Activated T-cell treated with anti-CD3 and anti-CD28 coated beads, Interleukin-2, amount 50 U/mL, for 72 hours (primary cell): ENCODE measurements at regions not wholly inside any gene's neighbourhood (a gene's known extent, or its start where the extent isn't known, plus 50 kb on each side); places are given as distances from the start of the nearest gene placed in this dataset.

Experiments
- ATAC-seq, 2 donors: fragments of 150-1000 bp; cut with Tn5 transposase; replicated peaks in 1 of 2; 2 replicates each; pipeline ENCODE4 v1.10.0; 2021; ENCODE audit warnings: moderate library complexity in 2 of 2, mild to moderate bottlenecking in 1 of 2
- DNase-seq, 2 donors: peaks; one replicate each; pipeline ENCODE4 v3.0.0; 2021 to 2022; ENCODE audit warnings: mixed read lengths in 1 of 2
- H3K27ac Mint-ChIP-seq: one replicate; pipeline ENCODE4 v1.8.0; 2022; ENCODE audit warnings: mild to moderate bottlenecking, moderate library complexity, mixed read lengths
- H3K27me3 Mint-ChIP-seq: one replicate; pipeline ENCODE4 v1.8.0; 2022; ENCODE audit warnings: low read depth, mixed read lengths
- H3K36me3 Mint-ChIP-seq, 2 donors: one replicate each; pipeline ENCODE4 v1.8.0; 2022; ENCODE audit warnings: mixed read lengths in 2 of 2, mild to moderate bottlenecking in 1 of 2; ENCODE audit not compliant: insufficient read depth in 2 of 2
- H3K4me1 Mint-ChIP-seq: one replicate; pipeline ENCODE4 v1.8.0; 2022; ENCODE audit warnings: low read depth, mixed read lengths
- H3K4me3 Mint-ChIP-seq, 2 donors: one replicate each; pipeline ENCODE4 v1.8.0; 2022; ENCODE audit warnings: mild to moderate bottlenecking in 2 of 2, mixed read lengths in 2 of 2, moderate library complexity in 2 of 2
- H3K9me3 Mint-ChIP-seq, 2 donors: one replicate each; pipeline ENCODE4 v1.8.0; 2022; ENCODE audit warnings: mixed read lengths in 2 of 2

DNA sequence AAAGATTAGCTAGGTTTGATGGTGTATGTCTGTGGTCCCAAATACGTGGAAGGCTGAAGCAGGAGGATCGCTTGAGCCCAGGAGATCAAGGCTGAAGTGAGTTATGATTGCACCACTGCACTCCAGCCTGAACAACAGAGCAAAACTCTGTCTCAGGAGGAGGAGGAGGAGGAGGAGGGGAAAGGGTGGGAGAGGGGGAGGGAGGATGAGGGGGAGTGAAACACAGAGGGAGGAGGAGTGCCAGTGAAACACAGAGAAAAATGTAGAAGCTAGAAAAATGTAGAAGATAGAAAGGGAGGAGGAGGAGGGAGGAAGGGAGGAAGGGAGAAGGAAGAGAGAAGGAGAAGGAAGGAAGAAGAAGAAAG, 387.5 kb downstream of the MTX2 start:
- no peaks in the 10 kb centered on the region for H3K36me3 Mint-ChIP-seq
- H3K4me3 Mint-ChIP-seq: no peak overlapping the region
- DNase-seq: no peak
- H3K9me3 Mint-ChIP-seq: no peaks in the 10 kb centered on the region
- H3K27me3 Mint-ChIP-seq: peaks cover 54% of the 10 kb centered on the region
- peaks cover 20% of the 10 kb centered on the region for H3K4me1 Mint-ChIP-seq
- H3K27ac Mint-ChIP-seq: no peak overlapping the region
- ATAC-seq: no peak

DNA sequence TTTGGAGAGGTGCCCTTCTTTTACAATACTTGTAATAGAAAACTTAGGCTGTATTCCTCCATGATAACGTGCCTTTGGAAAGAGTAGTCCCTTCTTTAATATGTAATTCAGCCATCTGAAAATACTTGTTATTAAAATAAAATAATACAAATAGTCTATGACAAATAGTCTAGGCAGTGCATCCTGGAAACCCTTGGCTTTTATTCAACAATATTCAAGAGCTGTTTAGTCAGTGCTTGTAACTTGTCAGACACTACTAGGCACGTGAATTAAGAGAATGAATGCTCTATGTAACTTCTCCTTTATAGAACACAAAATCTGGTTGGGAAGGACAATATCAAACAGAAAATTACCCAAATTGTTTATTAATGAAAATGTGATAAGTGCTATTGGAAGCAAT, 388.2 kb downstream of the MTX2 start:
- no peak for ATAC-seq
- no peaks in the 10 kb centered on the region for H3K36me3 Mint-ChIP-seq
- peaks cover 17% of the 10 kb centered on the region for H3K4me1 Mint-ChIP-seq
- H3K4me3 Mint-ChIP-seq: no peak overlapping the region
- H3K27me3 Mint-ChIP-seq: peaks cover 50% of the 10 kb centered on the region
- H3K9me3 Mint-ChIP-seq: no peaks in the 10 kb centered on the region
- DNase-seq: no peak
- no peak overlapping the region for H3K27ac Mint-ChIP-seq

DNA sequence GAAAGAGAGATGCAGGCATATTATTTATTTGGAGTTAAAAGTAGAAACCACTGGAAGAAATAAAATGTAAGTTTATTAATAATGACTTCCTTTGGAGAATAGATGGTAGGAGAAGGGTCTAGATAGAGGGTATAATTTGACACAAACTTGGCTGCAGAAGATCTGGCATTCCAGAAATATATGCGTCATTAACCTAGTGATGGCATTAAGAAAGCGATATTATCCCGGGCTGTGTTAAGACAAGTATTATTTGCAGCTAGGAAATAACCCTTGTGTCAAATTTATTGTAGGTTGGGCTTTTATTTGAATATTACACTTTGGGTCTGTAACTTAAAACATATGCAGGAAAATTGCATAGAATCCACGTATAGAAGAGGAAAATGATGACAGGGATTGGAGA, 389.5 kb downstream of the MTX2 start:
- Mint-ChIP-seq H3K9me3 (no peaks in the 10 kb centered on the region), H3K4me3 (no peak overlapping the region), H3K4me1 (peaks cover 4% of the 10 kb centered on the region), H3K27ac (no peak overlapping the region), H3K27me3 (peaks cover 50% of the 10 kb centered on the region), H3K36me3 (no peaks in the 10 kb centered on the region)
- DNase-seq: no peak
- no peak for ATAC-seq

DNA sequence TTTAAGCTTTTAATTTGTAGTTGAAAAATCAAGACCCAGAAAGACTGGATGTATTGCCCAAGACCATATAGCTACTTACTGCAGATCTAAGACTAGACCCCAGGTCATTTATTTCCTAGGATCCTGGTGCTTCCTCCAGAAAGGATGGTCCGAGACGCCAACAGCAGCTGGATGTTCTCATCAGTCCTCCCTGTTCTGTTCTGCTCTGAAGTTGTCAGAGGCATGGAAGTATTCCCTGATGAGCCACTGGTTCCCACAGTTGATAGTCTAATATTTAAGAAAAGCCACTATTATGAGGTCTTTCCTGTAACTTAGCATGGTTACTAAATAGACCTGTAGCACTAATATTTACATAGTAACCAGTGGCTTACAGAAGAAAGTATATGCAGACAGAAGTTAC, 393.5 kb downstream of the MTX2 start:
- H3K36me3 Mint-ChIP-seq: no peaks in the 10 kb centered on the region
- peaks cover 41% of the 10 kb centered on the region for H3K27me3 Mint-ChIP-seq
- no peaks in the 10 kb centered on the region for H3K4me1 Mint-ChIP-seq
- no peak overlapping the region for H3K27ac Mint-ChIP-seq
- no peak for ATAC-seq
- DNase-seq: no peak
- no peaks in the 10 kb centered on the region for H3K9me3 Mint-ChIP-seq
- H3K4me3 Mint-ChIP-seq: no peak overlapping the region

DNA sequence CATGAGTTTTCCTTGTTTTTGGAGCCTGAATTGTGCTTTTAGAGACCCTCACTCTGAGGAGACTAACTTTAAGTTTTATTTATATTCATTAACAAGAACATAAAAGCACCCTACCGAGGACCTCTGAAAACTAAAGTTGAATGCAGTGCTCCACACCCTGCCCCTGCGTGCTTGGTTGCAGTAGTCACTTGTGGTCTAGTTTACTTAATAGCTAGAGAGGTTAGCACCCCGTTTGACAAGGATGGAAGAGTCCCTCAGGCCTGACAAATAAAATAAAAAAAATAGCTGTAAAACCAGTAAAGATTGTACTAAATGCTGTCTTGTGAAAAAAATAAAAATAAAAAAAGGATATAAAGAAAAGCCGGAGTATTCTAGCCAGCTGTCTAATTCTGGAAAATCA, 395.2 kb downstream of the MTX2 start:
- ATAC-seq: no peak
- H3K9me3 Mint-ChIP-seq: no peaks in the 10 kb centered on the region
- H3K36me3 Mint-ChIP-seq: no peaks in the 10 kb centered on the region
- peaks cover 4% of the 10 kb centered on the region for H3K4me1 Mint-ChIP-seq
- no peak for DNase-seq
- H3K4me3 Mint-ChIP-seq: no peak overlapping the region
- peaks cover 31% of the 10 kb centered on the region for H3K27me3 Mint-ChIP-seq
- H3K27ac Mint-ChIP-seq: no peak overlapping the region

GRCh38 chr2:176665086-176665485, 395.8 kb downstream of the MTX2 start:
- no peak overlapping the region for H3K4me3 Mint-ChIP-seq
- H3K27ac Mint-ChIP-seq: no peak overlapping the region
- no peak for DNase-seq
- peaks cover 4% of the 10 kb centered on the region for H3K4me1 Mint-ChIP-seq
- no peaks in the 10 kb centered on the region for H3K9me3 Mint-ChIP-seq
- H3K27me3 Mint-ChIP-seq: peaks cover 27% of the 10 kb centered on the region
- ATAC-seq: no peak
- no peaks in the 10 kb centered on the region for H3K36me3 Mint-ChIP-seq

GRCh38 chr2:176668912-176669311, 399.7 kb downstream of the MTX2 start:
- no peak for ATAC-seq
- H3K27me3 Mint-ChIP-seq: peaks cover 7% of the 10 kb centered on the region
- no peaks in the 10 kb centered on the region for H3K36me3 Mint-ChIP-seq
- H3K27ac Mint-ChIP-seq: no peak overlapping the region
- no peak overlapping the region for H3K4me3 Mint-ChIP-seq
- no peaks in the 10 kb centered on the region for H3K9me3 Mint-ChIP-seq
- H3K4me1 Mint-ChIP-seq: peaks cover 4% of the 10 kb centered on the region
- DNase-seq: no peak

DNA sequence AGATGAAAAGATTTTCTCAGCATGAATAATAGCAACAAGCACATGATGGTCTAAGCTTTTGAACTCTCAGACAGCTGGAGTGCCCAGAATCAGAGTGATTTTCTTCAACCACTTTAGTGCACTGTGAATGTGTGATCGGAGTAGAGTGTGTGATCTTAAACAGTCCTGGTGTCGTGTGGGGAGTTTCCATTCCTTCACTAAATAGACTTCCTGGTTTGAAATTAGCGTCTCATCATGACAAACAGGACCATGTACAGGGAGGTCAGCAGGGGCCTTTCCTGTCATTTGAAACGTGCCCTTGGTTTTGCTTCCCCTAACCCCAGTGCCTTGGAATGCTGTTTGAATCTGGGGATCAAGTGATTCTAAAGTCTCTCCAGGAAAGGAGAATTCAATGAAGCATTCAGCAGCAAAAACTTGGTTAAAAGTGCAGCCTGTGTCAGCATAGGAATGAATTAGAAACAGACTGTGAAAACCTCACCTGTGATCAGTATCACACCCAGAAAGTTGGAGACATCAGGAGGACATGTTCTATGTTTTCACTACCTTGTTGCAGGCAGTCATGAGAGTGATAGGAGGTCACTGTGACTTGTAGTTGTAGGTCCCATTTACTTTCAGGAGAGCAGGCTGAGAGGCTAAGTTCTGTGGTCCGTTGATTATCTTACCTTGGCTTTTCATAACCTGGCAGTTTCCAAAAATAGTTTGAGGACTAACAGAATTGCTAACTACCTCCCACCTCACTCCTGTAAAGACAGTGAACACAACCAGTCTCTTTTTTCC, 400.3 kb downstream of the MTX2 start:
- Mint-ChIP-seq H3K27ac (no peak overlapping the region), H3K27me3 (peaks cover 7% of the 10 kb centered on the region), H3K9me3 (no peaks in the 10 kb centered on the region), H3K36me3 (no peaks in the 10 kb centered on the region), H3K4me3 (no peak overlapping the region), H3K4me1 (peaks cover 4% of the 10 kb centered on the region)
- ATAC-seq (no peak), DNase-seq (no peak)

- ATAC-seq (no peak), DNase-seq (no peak)
- H3K27ac Mint-ChIP-seq: no peak overlapping the region
- H3K9me3 Mint-ChIP-seq: no peaks in the 10 kb centered on the region
- H3K4me3 Mint-ChIP-seq: no peak overlapping the region
- H3K4me1 Mint-ChIP-seq: no peaks in the 10 kb centered on the region
- H3K27me3 Mint-ChIP-seq: peaks cover 25% of the 10 kb centered on the region
- no peaks in the 10 kb centered on the region for H3K36me3 Mint-ChIP-seq
These were observed 406.2 kb downstream of the MTX2 start for GRCh38 chr2:176675271-176675949.

- ATAC-seq (no peak), DNase-seq (no peak)
- H3K4me1 Mint-ChIP-seq: no peaks in the 10 kb centered on the region
- no peaks in the 10 kb centered on the region for H3K9me3 Mint-ChIP-seq
- no peaks in the 10 kb centered on the region for H3K36me3 Mint-ChIP-seq
- H3K27me3 Mint-ChIP-seq: peaks cover 31% of the 10 kb centered on the region
- no peak overlapping the region for H3K4me3 Mint-ChIP-seq
- H3K27ac Mint-ChIP-seq: no peak overlapping the region
These were observed 408.6 kb downstream of the MTX2 start for GRCh38 chr2:176677746-176678265.

- no peaks in the 10 kb centered on the region for H3K4me1 Mint-ChIP-seq
- no peak for DNase-seq
- no peak overlapping the region for H3K27ac Mint-ChIP-seq
- no peaks in the 10 kb centered on the region for H3K36me3 Mint-ChIP-seq
- H3K4me3 Mint-ChIP-seq: no peak overlapping the region
- no peaks in the 10 kb centered on the region for H3K9me3 Mint-ChIP-seq
- ATAC-seq: no peak
- peaks cover 38% of the 10 kb centered on the region for H3K27me3 Mint-ChIP-seq
These were observed 409.3 kb downstream of the MTX2 start for GRCh38 chr2:176678571-176678970.

DNA sequence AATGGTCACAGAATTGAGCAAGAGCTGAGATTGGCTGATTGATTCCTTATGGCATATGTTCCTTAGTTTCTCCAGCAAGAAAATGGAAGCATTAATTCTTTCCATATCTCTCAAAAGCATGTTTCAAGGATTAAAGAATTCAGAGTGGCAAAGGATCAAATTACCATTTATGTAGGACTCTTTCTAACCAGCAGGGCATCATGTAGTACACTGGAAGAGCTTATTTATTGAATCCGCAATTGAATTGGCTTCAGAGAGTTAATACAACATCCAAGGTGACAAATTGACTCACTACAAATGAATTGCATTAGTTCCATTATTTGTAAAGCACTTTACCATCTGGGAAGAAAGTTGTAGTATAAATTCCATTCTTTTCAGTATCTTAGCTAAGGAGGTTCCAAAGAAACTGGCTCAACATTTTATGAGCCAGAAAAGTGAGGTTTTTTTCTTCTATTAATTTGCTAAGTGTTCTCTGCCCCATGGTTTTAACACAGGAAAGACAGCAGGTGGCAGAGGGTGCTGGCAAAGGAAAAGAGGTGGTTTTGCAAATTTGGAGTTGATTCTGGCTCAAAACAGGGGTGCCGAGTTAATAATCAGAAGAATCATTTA, 409.9 kb downstream of the MTX2 start:
- H3K27me3 Mint-ChIP-seq: peaks cover 40% of the 10 kb centered on the region
- H3K4me1 Mint-ChIP-seq: no peaks in the 10 kb centered on the region
- H3K4me3 Mint-ChIP-seq: no peak overlapping the region
- no peaks in the 10 kb centered on the region for H3K36me3 Mint-ChIP-seq
- H3K27ac Mint-ChIP-seq: no peak overlapping the region
- DNase-seq (no peak), ATAC-seq (no peak)
- H3K9me3 Mint-ChIP-seq: no peaks in the 10 kb centered on the region

DNA sequence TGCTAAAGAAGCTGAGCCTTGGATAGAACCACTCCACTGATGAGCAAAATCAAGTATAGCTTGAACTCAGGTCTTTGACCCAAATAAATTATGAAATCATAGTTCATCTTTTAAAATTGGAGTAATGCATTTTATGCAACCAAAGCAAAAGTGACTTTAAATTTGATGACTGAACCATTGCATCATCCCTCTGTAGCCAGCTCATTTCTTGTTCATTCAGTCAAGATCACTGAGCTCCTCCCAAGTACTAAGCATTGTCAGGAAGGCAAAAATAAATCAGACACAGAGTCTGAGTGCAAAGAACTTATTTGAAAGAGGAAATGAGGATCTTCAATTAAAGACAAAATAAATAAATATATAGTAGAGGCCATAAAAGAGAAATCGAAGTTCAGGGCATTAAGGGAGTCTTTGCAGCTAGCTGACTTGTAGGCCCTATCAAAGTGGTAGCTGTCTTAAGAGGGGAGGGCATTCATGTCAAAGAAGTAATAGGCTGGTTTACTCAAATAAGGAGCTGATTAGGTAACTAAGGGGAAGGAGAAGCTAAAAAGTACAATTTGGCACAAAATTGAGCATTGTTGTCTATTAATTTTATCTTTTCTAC, 411.8 kb downstream of the MTX2 start:
- Mint-ChIP-seq H3K4me3 (no peak overlapping the region), H3K27me3 (peaks cover 55% of the 10 kb centered on the region), H3K9me3 (no peaks in the 10 kb centered on the region), H3K4me1 (no peaks in the 10 kb centered on the region), H3K27ac (peak overlapping the region; percentile 3), H3K36me3 (no peaks in the 10 kb centered on the region)
- ATAC-seq (peak in 1 of 2 donors; percentile 51), DNase-seq (no peak)
